DND-41 (cell line): ENCODE measurements at regions not wholly inside any gene's neighbourhood (a gene's known extent, or its start where the extent isn't known, plus 50 kb on each side); places are given as distances from the start of the nearest gene placed in this dataset.
"Not testable (repeated sequence)": the region's sequence is repeated elsewhere in the genome, so short reads cannot be mapped to it uniquely, and the experiment has no call there.

Source experiments
- ATAC-seq: fragments of 200-7000 bp; cut with Tn5 transposase; 3 replicates; pipeline ENCODE4 v1.9.1; 2021; ENCODE audit warnings: low read depth; ENCODE audit not compliant: insufficient read depth
- DNase-seq: peaks from one replicate; pipeline ENCODE4 v3.0.0-alpha.2; 2020
- H2AFZ ChIP-seq: 2 replicates; pipeline ENCODE4 v1.6.0; 2012; ENCODE audit warnings: low read depth, low read length
- H3K27ac ChIP-seq: 2 replicates; pipeline ENCODE4 v1.5.1; 2012; ENCODE audit warnings: low read length, inconsistent platforms
- H3K27me3 ChIP-seq: fragments of 200-600 bp; sonication (generic); 2 replicates; pipeline ENCODE4 v1.6.0; 2012; ENCODE audit warnings: low read length, mild to moderate bottlenecking, inconsistent platforms; ENCODE audit not compliant: insufficient read depth, poor library complexity
- H3K36me3 ChIP-seq: 2 replicates; pipeline ENCODE4 v1.5.1; 2012; ENCODE audit warnings: low read length, inconsistent platforms; ENCODE audit not compliant: insufficient read depth
- H3K4me1 ChIP-seq: 2 replicates; pipeline ENCODE4 v1.5.1; 2012; ENCODE audit warnings: mild to moderate bottlenecking, low read length; ENCODE audit not compliant: insufficient read depth
- H3K4me2 ChIP-seq: 2 replicates; pipeline ENCODE4 v1.6.0; 2012; ENCODE audit warnings: mild to moderate bottlenecking, moderate library complexity, low read length, inconsistent platforms; ENCODE audit not compliant: insufficient read depth
- H3K4me3 ChIP-seq, 2 experiments: fragments of 200-600 bp in 1 of 2; shearing (Covaris generic) in 1 of 2; 2 replicates each; pipeline ENCODE4 v1.5.1; 2012 to 2016; ENCODE audit warnings: inconsistent platforms in 2 of 2, low read length in 2 of 2, mild to moderate bottlenecking in 2 of 2, low read depth in 1 of 2, moderate library complexity in 1 of 2
- H3K79me2 ChIP-seq: 2 replicates; pipeline ENCODE4 v1.6.0; 2012; ENCODE audit warnings: low read length, inconsistent platforms; ENCODE audit not compliant: insufficient read depth
- H3K9ac ChIP-seq: 2 replicates; pipeline ENCODE4 v1.6.0; 2012; ENCODE audit warnings: low read depth, mild to moderate bottlenecking, inconsistent platforms, low read length, moderate library complexity
- H3K9me3 ChIP-seq: 2 replicates; pipeline ENCODE4 v1.5.1; 2012; ENCODE audit warnings: low read length, moderate library complexity, mild to moderate bottlenecking, inconsistent platforms; ENCODE audit not compliant: insufficient read depth, severe bottlenecking
- H4K20me1 ChIP-seq: 2 replicates; pipeline ENCODE4 v1.6.0; 2012; ENCODE audit warnings: low read length; ENCODE audit not compliant: insufficient read depth

- not testable (repeated sequence) for H3K9ac ChIP-seq, H3K4me1 ChIP-seq, H3K27ac ChIP-seq, H3K4me3 ChIP-seq, H3K36me3 ChIP-seq, H2AFZ ChIP-seq, H3K27me3 ChIP-seq, H3K4me2 ChIP-seq, H4K20me1 ChIP-seq, DNase-seq, H3K9me3 ChIP-seq, H3K79me2 ChIP-seq, ATAC-seq
These were observed 186.2 kb upstream of the GOLGA6L22 start for GRCh38 chr15:22272286-22273160.

DNA sequence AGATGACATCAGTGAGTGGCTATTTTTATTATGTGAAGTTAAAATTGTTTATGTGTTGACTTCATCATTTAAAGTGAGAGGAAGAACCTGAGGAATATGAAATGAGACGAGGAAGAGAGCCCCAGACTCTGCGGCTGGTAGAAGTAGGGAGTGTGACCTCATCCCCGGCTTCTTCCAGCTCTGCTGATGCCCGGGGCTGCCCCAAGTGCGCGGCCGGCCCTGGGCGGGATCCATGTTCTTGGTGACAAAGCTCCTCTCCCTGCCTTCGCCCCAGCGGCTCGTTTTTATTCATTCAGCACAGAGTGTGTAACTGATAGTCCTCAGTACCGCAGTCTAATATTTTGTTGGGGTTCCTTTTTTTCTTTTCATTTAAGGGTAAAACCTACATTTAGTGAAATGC, 185.5 kb upstream of the GOLGA6L22 start:
- H2AFZ ChIP-seq, H3K27me3 ChIP-seq, H3K27ac ChIP-seq, H3K36me3 ChIP-seq, H3K4me3 ChIP-seq, H3K79me2 ChIP-seq, H3K9ac ChIP-seq, ATAC-seq, H3K9me3 ChIP-seq, H4K20me1 ChIP-seq, DNase-seq, H3K4me1 ChIP-seq, H3K4me2 ChIP-seq: not testable (repeated sequence)

GRCh38 chr15:22274376-22274775, 184.3 kb upstream of the GOLGA6L22 start:
- H3K36me3 ChIP-seq, H3K4me1 ChIP-seq, H3K79me2 ChIP-seq, H3K27ac ChIP-seq, H2AFZ ChIP-seq, ATAC-seq, H3K9me3 ChIP-seq, H4K20me1 ChIP-seq, DNase-seq, H3K27me3 ChIP-seq, H3K9ac ChIP-seq, H3K4me3 ChIP-seq, H3K4me2 ChIP-seq: not testable (repeated sequence)

- not testable (repeated sequence) for H2AFZ ChIP-seq, H3K4me3 ChIP-seq, DNase-seq, H3K9ac ChIP-seq, H3K4me2 ChIP-seq, H3K36me3 ChIP-seq, ATAC-seq, H3K27ac ChIP-seq, H3K27me3 ChIP-seq, H4K20me1 ChIP-seq, H3K4me1 ChIP-seq, H3K9me3 ChIP-seq, H3K79me2 ChIP-seq
These were observed 177.9 kb upstream of the GOLGA6L22 start for GRCh38 chr15:22280770-22281169.

DNA sequence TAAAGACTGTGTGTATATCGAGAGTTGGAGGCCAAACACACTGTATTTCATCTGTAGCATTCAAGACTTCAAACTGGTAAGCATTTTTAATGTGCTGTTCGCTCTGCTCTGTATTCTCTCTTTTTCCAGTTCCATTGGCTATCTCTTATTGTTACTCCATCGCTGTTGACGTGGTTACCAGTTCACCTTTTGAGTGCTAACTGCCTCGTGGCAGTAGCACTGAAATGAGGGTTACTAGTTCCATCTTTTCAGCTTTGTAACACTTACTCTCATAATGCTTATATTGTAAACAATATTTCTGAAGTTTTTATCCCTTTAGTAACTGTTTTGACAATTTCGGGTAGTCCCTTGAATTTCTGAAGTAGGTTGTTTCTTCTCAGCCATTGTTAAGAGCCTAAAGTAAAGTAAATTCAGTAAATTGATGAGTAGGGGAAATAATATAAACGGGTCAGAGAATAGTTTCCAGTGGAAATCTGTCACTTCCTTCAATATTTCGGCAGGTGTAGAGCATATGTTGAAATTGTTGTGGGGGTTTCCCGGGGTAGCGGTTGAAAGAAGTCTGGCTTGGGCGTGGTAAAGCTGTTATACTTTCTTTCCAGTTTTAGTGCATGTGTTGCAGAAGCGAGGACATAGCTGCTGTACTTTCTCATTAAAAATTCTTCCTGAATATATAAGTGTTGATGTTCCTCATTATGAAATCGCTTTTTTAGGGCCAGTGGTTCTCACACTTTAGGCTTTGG, 175.7 kb upstream of the GOLGA6L22 start:
- H3K4me1 ChIP-seq, H3K27me3 ChIP-seq, H3K9ac ChIP-seq, ATAC-seq, H3K9me3 ChIP-seq, H3K4me2 ChIP-seq, H3K36me3 ChIP-seq, H4K20me1 ChIP-seq, H3K27ac ChIP-seq, H2AFZ ChIP-seq, DNase-seq, H3K4me3 ChIP-seq, H3K79me2 ChIP-seq: not testable (repeated sequence)

DNA sequence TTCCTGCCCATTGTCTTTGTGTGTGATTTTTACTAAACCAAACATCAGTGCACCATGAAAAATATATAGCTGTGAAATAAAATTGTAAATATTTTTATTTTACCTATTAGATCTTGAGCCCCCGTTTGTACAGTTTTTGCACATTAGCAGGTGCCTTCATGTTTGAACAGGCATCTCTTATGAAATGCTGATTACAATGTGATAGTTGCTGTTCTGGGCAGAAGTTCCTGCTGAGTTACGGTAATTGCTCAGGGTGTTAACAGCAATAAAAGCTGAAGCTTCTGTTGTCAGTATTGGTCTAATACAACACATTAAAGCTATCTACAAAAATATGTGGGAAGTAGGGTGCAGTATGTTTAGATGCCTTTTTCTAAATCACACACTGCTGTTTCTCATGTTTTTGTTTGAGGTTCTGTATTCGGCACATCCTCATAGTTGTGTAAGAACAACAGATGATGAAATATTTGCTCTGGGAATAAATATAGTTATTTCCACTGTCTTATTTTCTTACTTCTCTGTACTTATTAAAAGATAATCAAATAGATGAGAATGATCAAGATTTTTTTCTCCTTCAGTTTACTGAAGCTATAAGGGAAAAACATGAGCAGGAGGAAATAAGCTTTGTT, 173.8 kb upstream of the GOLGA6L22 start:
- not testable (repeated sequence) for H3K79me2 ChIP-seq, H3K4me2 ChIP-seq, H4K20me1 ChIP-seq, H3K4me3 ChIP-seq, H3K36me3 ChIP-seq, DNase-seq, H2AFZ ChIP-seq, H3K4me1 ChIP-seq, H3K9me3 ChIP-seq, ATAC-seq, H3K27me3 ChIP-seq, H3K9ac ChIP-seq, H3K27ac ChIP-seq

- not testable (repeated sequence) for H3K36me3 ChIP-seq, ATAC-seq, H3K9ac ChIP-seq, H3K27me3 ChIP-seq, H2AFZ ChIP-seq, H4K20me1 ChIP-seq, DNase-seq, H3K4me1 ChIP-seq, H3K4me2 ChIP-seq, H3K4me3 ChIP-seq, H3K27ac ChIP-seq, H3K9me3 ChIP-seq, H3K79me2 ChIP-seq
These were observed 167.6 kb upstream of the GOLGA6L22 start for GRCh38 chr15:22291054-22291453.

GRCh38 chr15:22303112-22303511, 155.6 kb upstream of the GOLGA6L22 start:
- not testable (repeated sequence) for H3K9ac ChIP-seq, H4K20me1 ChIP-seq, H2AFZ ChIP-seq

More at GRCh38 chr15:22303112-22303511, 155.6 kb upstream of the GOLGA6L22 start:
- not testable (repeated sequence) for H3K27me3 ChIP-seq, H3K4me3 ChIP-seq, H3K27ac ChIP-seq, H3K9me3 ChIP-seq, H3K36me3 ChIP-seq, H3K79me2 ChIP-seq, H3K4me2 ChIP-seq, H3K4me1 ChIP-seq, ATAC-seq, DNase-seq
